Fibroblast of mammary gland (primary cell): ENCODE measurements at regions not wholly inside any gene's neighbourhood (a gene's known extent, or its start where the extent isn't known, plus 50 kb on each side); places are given as distances from the start of the nearest gene placed in this dataset.
A peak's percentile ranks its signal among the peaks of the same experiment; 100 is the strongest.

ENCODE experiments used
- DNase-seq: peaks from one replicate; pipeline ENCODE4 v3.0.0-alpha.2; 2010; ENCODE audit warnings: low read depth
- H3K4me3 ChIP-seq: 2 replicates; pipeline ENCODE4 v1.5.1; 2011; ENCODE audit warnings: low read depth, mild to moderate bottlenecking, low read length, moderate library complexity; ENCODE audit not compliant: control insufficient read depth
- CTCF ChIP-seq: conservative IDR thresholded peaks from 2 replicates; pipeline ENCODE4 v1.5.1; 2011; ENCODE audit warnings: low read depth, low read length, inconsistent platforms; ENCODE audit not compliant: control insufficient read depth, insufficient read depth

- DNase-seq: peak; percentile 65
- no peak overlapping the region for H3K4me3 ChIP-seq
- TF ChIP-seq CTCF: no peak
Observed at GRCh38 chr17:77392376-77393273, 251.9 kb downstream of the SEC14L1 start.

GRCh38 chr17:77393274-77393600 is 252.5 kb downstream of the SEC14L1 start:
- TF ChIP-seq CTCF: no peak
- DNase-seq: no peak
- no peak overlapping the region for H3K4me3 ChIP-seq

- H3K4me3 ChIP-seq: no peak overlapping the region
- DNase-seq: no peak
Observed at GRCh38 chr17:77393867-77394539, 253.2 kb downstream of the SEC14L1 start.

GRCh38 chr17:77394540-77395295 is 253.9 kb downstream of the SEC14L1 start:
- DNase-seq: no peak
- TF ChIP-seq CTCF: no peak
- no peak overlapping the region for H3K4me3 ChIP-seq

More at GRCh38 chr17:77393867-77394539, 253.2 kb downstream of the SEC14L1 start:
- TF ChIP-seq CTCF: no peak

- H3K4me3 ChIP-seq: no peak overlapping the region
- no peak for TF ChIP-seq CTCF
- DNase-seq: no peak
Observed at GRCh38 chr17:77395501-77396048, 254.8 kb downstream of the SEC14L1 start.

- H3K4me3 ChIP-seq: no peak overlapping the region
- peak; percentile 63 for DNase-seq
- TF ChIP-seq CTCF: no peak
Observed at GRCh38 chr17:77396610-77397009, 255.8 kb downstream of the SEC14L1 start.
